Endodermal cell (in vitro differentiated cells): ENCODE measurements at regions not wholly inside any gene's neighbourhood (a gene's known extent, or its start where the extent isn't known, plus 50 kb on each side); places are given as distances from the start of the nearest gene placed in this dataset.

ENCODE experiments used
- DNase-seq: peaks from one replicate; pipeline ENCODE4 v3.0.0-alpha.2; 2017
- H3K27ac ChIP-seq: 2 replicates; pipeline ENCODE4 v1.5.1; 2013; ENCODE audit warnings: mild to moderate bottlenecking, low read depth, low read length, moderate library complexity
- H3K27me3 ChIP-seq: 2 replicates; pipeline ENCODE4 v1.6.1; 2013; ENCODE audit warnings: mild to moderate bottlenecking, low read length, moderate library complexity; ENCODE audit not compliant: insufficient read depth, control insufficient read depth, poor library complexity, severe bottlenecking
- H3K36me3 ChIP-seq: 2 replicates; pipeline ENCODE4 v1.7.0; 2013; ENCODE audit warnings: mild to moderate bottlenecking, low read length, moderate library complexity; ENCODE audit not compliant: control insufficient read depth, insufficient read depth
- H3K4me1 ChIP-seq: one replicate; pipeline ENCODE4 v1.7.0; 2013; ENCODE audit warnings: low read length; ENCODE audit not compliant: control insufficient read depth, insufficient read depth
- H3K4me3 ChIP-seq: 2 replicates; pipeline ENCODE4 v1.5.1; 2013; ENCODE audit warnings: mild to moderate bottlenecking, low read length, moderate library complexity
- H3K9ac ChIP-seq: 2 replicates; pipeline ENCODE4 v1.6.1; 2013; ENCODE audit warnings: mild to moderate bottlenecking, low read length, moderate library complexity; ENCODE audit not compliant: poor library complexity, severe bottlenecking; ENCODE audit errors: extremely low read depth
- H3K9me3 ChIP-seq: 2 replicates; pipeline ENCODE4 v1.6.1; 2013; ENCODE audit warnings: mild to moderate bottlenecking, low read length, moderate library complexity; ENCODE audit not compliant: control insufficient read depth
- H3K27ac Mint-ChIP-seq: 2 replicates; pipeline ENCODE4 v1.8.0; 2020; ENCODE audit warnings: mixed read lengths
- H3K27me3 Mint-ChIP-seq: 2 replicates; pipeline ENCODE4 v1.8.0; 2021; ENCODE audit warnings: mild to moderate bottlenecking, mixed read lengths; ENCODE audit not compliant: insufficient read depth
- H3K36me3 Mint-ChIP-seq: 2 replicates; pipeline ENCODE4 v1.8.0; 2020; ENCODE audit warnings: low read depth, mixed read lengths
- H3K4me1 Mint-ChIP-seq: 2 replicates; pipeline ENCODE4 v1.8.0; 2020; ENCODE audit warnings: mixed read lengths
- H3K4me3 Mint-ChIP-seq: 2 replicates; pipeline ENCODE4 v1.8.0; 2020; ENCODE audit warnings: mild to moderate bottlenecking, moderate library complexity, mixed read lengths
- H3K9me3 Mint-ChIP-seq: 2 replicates; pipeline ENCODE4 v1.8.0; 2020; ENCODE audit warnings: mild to moderate bottlenecking, mixed read lengths
- CTCF ChIP-seq: fragments of 200-600 bp; sonication (generic); conservative IDR thresholded peaks from 2 replicates; pipeline ENCODE4 v1.5.0; 2021; ENCODE audit warnings: antibody characterized with exemption, mild to moderate bottlenecking
- WGBS, 2 experiments: methylation state at CpG; one replicate each; pipeline versions ENCODE4 v1.1.5 to v1.1.7; 2013; ENCODE audit warnings: missing lambda C conversion rate in 2 of 2, mixed read lengths in 1 of 2; ENCODE audit not compliant: insufficient coverage in 1 of 2, insufficient read length in 1 of 2; 5-methylcytosine and 5-hydroxymethylcytosine counted together

GRCh38 chr12:39176356-39176755, 266.6 kb downstream of the KIF21A start:
- peaks cover 6% of the 10 kb centered on the region for H3K9me3 Mint-ChIP-seq
- no peaks in the 10 kb centered on the region for H3K4me1 Mint-ChIP-seq
- no peaks in the 10 kb centered on the region for H3K36me3 Mint-ChIP-seq
- H3K9ac ChIP-seq, result no peak overlapping the region
- DNase-seq, result no peak
- no peak overlapping the region for H3K4me3 ChIP-seq
- H3K36me3 ChIP-seq, result no peaks in the 10 kb centered on the region
- no peak overlapping the region for H3K4me3 Mint-ChIP-seq
- no peaks in the 10 kb centered on the region for H3K27me3 ChIP-seq
- no peaks in the 10 kb centered on the region for H3K4me1 ChIP-seq
- H3K27ac ChIP-seq, result no peak overlapping the region
- no peak for TF ChIP-seq CTCF
- no peaks in the 10 kb centered on the region for H3K27me3 Mint-ChIP-seq
- no peaks in the 10 kb centered on the region for H3K9me3 ChIP-seq
- H3K27ac Mint-ChIP-seq, result no peak overlapping the region

- Histone ChIP-seq H3K4me1 (no peaks in the 10 kb centered on the region), H3K9me3 (no peaks in the 10 kb centered on the region), H3K27me3 (no peaks in the 10 kb centered on the region), H3K9ac (no peak overlapping the region), H3K4me3 (no peak overlapping the region), H3K36me3 (no peaks in the 10 kb centered on the region), H3K27ac (no peak overlapping the region)
- no peak overlapping the region for H3K27ac Mint-ChIP-seq
- H3K9me3 Mint-ChIP-seq, result peaks cover 6% of the 10 kb centered on the region
- H3K4me1 Mint-ChIP-seq, result no peaks in the 10 kb centered on the region
- 80 to 94% methylated on average over 2 of the region's 2 CpGs for WGBS, 2 experiments
- no peak for DNase-seq
- no peaks in the 10 kb centered on the region for H3K27me3 Mint-ChIP-seq
- H3K36me3 Mint-ChIP-seq, result no peaks in the 10 kb centered on the region
- TF ChIP-seq CTCF, result no peak
- H3K4me3 Mint-ChIP-seq, result no peak overlapping the region
Measured at GRCh38 chr12:39173726-39174125, 268.3 kb upstream of the CPNE8 start.

GRCh38 chr12:39165338-39165737, 259.9 kb upstream of the CPNE8 start:
- no peak overlapping the region for H3K4me3 Mint-ChIP-seq
- DNase-seq, result no peak
- H3K27me3 Mint-ChIP-seq, result no peaks in the 10 kb centered on the region
- no peak overlapping the region for H3K9ac ChIP-seq
- no peaks in the 10 kb centered on the region for H3K27me3 ChIP-seq
- peaks cover 19% of the 10 kb centered on the region for H3K4me1 Mint-ChIP-seq
- TF ChIP-seq CTCF, result no peak
- H3K36me3 Mint-ChIP-seq, result peaks cover 3% of the 10 kb centered on the region
- H3K9me3 ChIP-seq, result peaks cover 7% of the 10 kb centered on the region
- peaks cover 15% of the 10 kb centered on the region for H3K9me3 Mint-ChIP-seq
- H3K36me3 ChIP-seq, result no peaks in the 10 kb centered on the region
- H3K4me3 ChIP-seq, result no peak overlapping the region
- no peaks in the 10 kb centered on the region for H3K4me1 ChIP-seq
- H3K27ac ChIP-seq, result no peak overlapping the region
- peak overlapping the region; percentile 21 for H3K27ac Mint-ChIP-seq
